Iris pigment epithelial cell (primary cell): ENCODE measurements at regions not wholly inside any gene's neighbourhood (a gene's known extent, or its start where the extent isn't known, plus 50 kb on each side); places are given as distances from the start of the nearest gene placed in this dataset.
A peak's percentile ranks its signal among the peaks of the same experiment; 100 is the strongest.

Experiments used
- DNase-seq: peaks from one replicate; pipeline ENCODE4 v3.0.0-alpha.2; 2011; ENCODE audit warnings: low read depth

- DNase-seq, result no peak
Measured at GRCh38 chr18:40653682-40654081, 1301.4 kb upstream of the PIK3C3 start.

- no peak for DNase-seq
Measured at GRCh38 chr18:40652321-40652720, 1302.7 kb upstream of the PIK3C3 start.

GRCh38 chr18:40651163-40651562, 1303.9 kb upstream of the PIK3C3 start:
- DNase-seq, result no peak

GRCh38 chr18:40642692-40643229, 1312.3 kb upstream of the PIK3C3 start:
- DNase-seq, result peak; percentile 21

GRCh38 chr18:40631319-40631718, 1323.7 kb upstream of the PIK3C3 start:
- DNase-seq, result no peak

GRCh38 chr18:40630496-40630895, 1324.5 kb upstream of the PIK3C3 start:
- no peak for DNase-seq

- no peak for DNase-seq
Measured at GRCh38 chr18:40624959-40625358, 1330.1 kb upstream of the PIK3C3 start.

- no peak for DNase-seq
Measured at GRCh38 chr18:40613721-40614120, 1341.3 kb upstream of the PIK3C3 start.

GRCh38 chr18:40612356-40612755, 1342.7 kb upstream of the PIK3C3 start:
- DNase-seq, result no peak

GRCh38 chr18:40608226-40608625, 1346.8 kb upstream of the PIK3C3 start:
- DNase-seq, result peak; percentile 15

GRCh38 chr18:40607542-40608148, 1347.4 kb upstream of the PIK3C3 start:
- DNase-seq, result no peak

- no peak for DNase-seq
Measured at GRCh38 chr18:40606996-40607395, 1348.0 kb upstream of the PIK3C3 start.

GRCh38 chr18:40583671-40584070, 1371.4 kb upstream of the PIK3C3 start:
- DNase-seq, result no peak

GRCh38 chr18:40582105-40582504, 1372.9 kb upstream of the PIK3C3 start:
- no peak for DNase-seq

- DNase-seq, result no peak
Measured at GRCh38 chr18:40577981-40578365, 1377.1 kb upstream of the PIK3C3 start.

GRCh38 chr18:40577239-40577980, 1377.6 kb upstream of the PIK3C3 start:
- DNase-seq, result peak; percentile 47

- no peak for DNase-seq
Measured at GRCh38 chr18:40576507-40577115, 1378.4 kb upstream of the PIK3C3 start.

- DNase-seq, result no peak
Measured at GRCh38 chr18:40570615-40571014, 1384.4 kb upstream of the PIK3C3 start.

- DNase-seq, result no peak
Measured at GRCh38 chr18:40569605-40570004, 1385.4 kb upstream of the PIK3C3 start.

- DNase-seq, result no peak
Measured at GRCh38 chr18:40566510-40566844, 1388.6 kb upstream of the PIK3C3 start.

GRCh38 chr18:40565805-40566509, 1389.1 kb upstream of the PIK3C3 start:
- DNase-seq, result no peak

GRCh38 chr18:40559556-40559955, 1395.5 kb upstream of the PIK3C3 start:
- no peak for DNase-seq
